ENCODE measurements at regions not wholly inside any gene's neighbourhood (a gene's known extent, or its start where the extent isn't known, plus 50 kb on each side); places are given as distances from the start of the nearest gene placed in this dataset.
"Not testable (repeated sequence)": the region's sequence is repeated elsewhere in the genome, so short reads cannot be mapped to it uniquely, and the experiment has no call there.

GRCh38 chr2:208573569-208573968 lies 167.0 kb downstream of the PTH2R start:
- H3K4me1 Mint-ChIP-seq: no peaks in the 10 kb centered on the region
- H3K36me3 Mint-ChIP-seq (ENCODE audit: low read depth): no peaks in the 10 kb centered on the region
- H3K27ac Mint-ChIP-seq: no peak overlapping the region
- H3K9me3 Mint-ChIP-seq: peaks cover 2% of the 10 kb centered on the region
- no peaks in the 10 kb centered on the region for H3K27me3 Mint-ChIP-seq
- DNase-seq: no peak
- ChIA-PET POLR2A (no interaction called here), CTCF (no interaction called here)
- H3K4me3 Mint-ChIP-seq: no peak overlapping the region

- H3K36me3 Mint-ChIP-seq (ENCODE audit: low read depth): no peaks in the 10 kb centered on the region
- ChIA-PET POLR2A (no interaction called here), CTCF (no interaction called here)
- peaks cover 2% of the 10 kb centered on the region for H3K9me3 Mint-ChIP-seq
- H3K4me3 Mint-ChIP-seq: no peak overlapping the region
- no peaks in the 10 kb centered on the region for H3K4me1 Mint-ChIP-seq
- no peaks in the 10 kb centered on the region for H3K27me3 Mint-ChIP-seq
- DNase-seq: no peak
- no peak overlapping the region for H3K27ac Mint-ChIP-seq
Observed at GRCh38 chr2:208579678-208580077, 173.1 kb downstream of the PTH2R start.

GRCh38 chr2:208584378-208584985 lies 177.9 kb downstream of the PTH2R start:
- no peak overlapping the region for H3K27ac Mint-ChIP-seq

GRCh38 chr2:208586516-208586915 lies 179.9 kb downstream of the PTH2R start:
- Mint-ChIP-seq H3K4me3 (no peak overlapping the region), H3K9me3 (no peaks in the 10 kb centered on the region), H3K4me1 (no peaks in the 10 kb centered on the region), H3K27ac (no peak overlapping the region), H3K36me3 (ENCODE audit: low read depth) (no peaks in the 10 kb centered on the region), H3K27me3 (no peaks in the 10 kb centered on the region)
- CTCF ChIA-PET: no interaction called here
- POLR2A ChIA-PET: no interaction called here
- no peak for DNase-seq

More at GRCh38 chr2:208584378-208584985, 177.9 kb downstream of the PTH2R start:
- Mint-ChIP-seq H3K4me3 (no peak overlapping the region), H3K27me3 (no peaks in the 10 kb centered on the region), H3K4me1 (no peaks in the 10 kb centered on the region), H3K36me3 (ENCODE audit: low read depth) (no peaks in the 10 kb centered on the region), H3K9me3 (no peaks in the 10 kb centered on the region)
- no peak for DNase-seq
- ChIA-PET POLR2A (no interaction called here), CTCF (no interaction called here)

GRCh38 chr2:208594642-208595385 lies 188.2 kb downstream of the PTH2R start:
- POLR2A ChIA-PET: no interaction called here
- H3K4me3 Mint-ChIP-seq: no peak overlapping the region
- CTCF ChIA-PET: interaction anchor here (1.3 kb wide), 1 partner anchor 25 kb away, joined by 3 read pairs; no protein-coding TSS in a partner anchor

GRCh38 chr2:208595386-208596275 lies 189.0 kb downstream of the PTH2R start:
- no peaks in the 10 kb centered on the region for H3K9me3 Mint-ChIP-seq
- no peak overlapping the region for H3K4me3 Mint-ChIP-seq
- no peaks in the 10 kb centered on the region for H3K27me3 Mint-ChIP-seq
- ChIA-PET CTCF (interaction anchor here (1.3 kb wide), 1 partner anchor 24 kb away, joined by 3 read pairs; no protein-coding TSS in a partner anchor), POLR2A (no interaction called here)
- no peak overlapping the region for H3K27ac Mint-ChIP-seq
- no peaks in the 10 kb centered on the region for H3K4me1 Mint-ChIP-seq
- no peaks in the 10 kb centered on the region for H3K36me3 Mint-ChIP-seq (ENCODE audit: low read depth)
- DNase-seq: no peak

More at GRCh38 chr2:208594642-208595385, 188.2 kb downstream of the PTH2R start:
- DNase-seq: no peak
- Mint-ChIP-seq H3K36me3 (ENCODE audit: low read depth) (no peaks in the 10 kb centered on the region), H3K9me3 (no peaks in the 10 kb centered on the region), H3K4me1 (no peaks in the 10 kb centered on the region), H3K27me3 (no peaks in the 10 kb centered on the region), H3K27ac (no peak overlapping the region)

- CTCF ChIA-PET: interaction anchor here (0.6 kb wide), 1 partner anchor 709 kb away, joined by 4 read pairs; no protein-coding TSS in a partner anchor
- POLR2A ChIA-PET: no interaction called here
- H3K4me1 Mint-ChIP-seq: no peaks in the 10 kb centered on the region
- H3K4me3 Mint-ChIP-seq: no peak overlapping the region
- no peaks in the 10 kb centered on the region for H3K36me3 Mint-ChIP-seq (ENCODE audit: low read depth)
- no peak overlapping the region for H3K27ac Mint-ChIP-seq
- no peak for DNase-seq
- no peaks in the 10 kb centered on the region for H3K9me3 Mint-ChIP-seq
- no peaks in the 10 kb centered on the region for H3K27me3 Mint-ChIP-seq
Observed at GRCh38 chr2:208607694-208608093, 201.1 kb downstream of the PTH2R start.

GRCh38 chr2:208608122-208608835 lies 201.7 kb downstream of the PTH2R start:
- no peak overlapping the region for H3K27ac Mint-ChIP-seq
- DNase-seq: no peak
- POLR2A ChIA-PET: no interaction called here
- no peaks in the 10 kb centered on the region for H3K36me3 Mint-ChIP-seq (ENCODE audit: low read depth)
- H3K4me1 Mint-ChIP-seq: no peaks in the 10 kb centered on the region
- CTCF ChIA-PET: interaction anchor here (0.6 kb wide), 1 partner anchor 709 kb away, joined by 4 read pairs; no protein-coding TSS in a partner anchor
- H3K9me3 Mint-ChIP-seq: no peaks in the 10 kb centered on the region
- H3K4me3 Mint-ChIP-seq: no peak overlapping the region
- no peaks in the 10 kb centered on the region for H3K27me3 Mint-ChIP-seq

GRCh38 chr2:208609166-208609804 lies 202.7 kb downstream of the PTH2R start:
- no peaks in the 10 kb centered on the region for H3K27me3 Mint-ChIP-seq
- H3K27ac Mint-ChIP-seq: no peak overlapping the region
- no peaks in the 10 kb centered on the region for H3K4me1 Mint-ChIP-seq
- CTCF ChIA-PET: no interaction called here
- H3K9me3 Mint-ChIP-seq: no peaks in the 10 kb centered on the region
- POLR2A ChIA-PET: no interaction called here
- DNase-seq: no peak
- no peaks in the 10 kb centered on the region for H3K36me3 Mint-ChIP-seq (ENCODE audit: low read depth)
- H3K4me3 Mint-ChIP-seq: no peak overlapping the region

- DNase-seq; POLR2A ChIA-PET; CTCF ChIA-PET; H3K4me1 Mint-ChIP-seq; H3K9me3 Mint-ChIP-seq; H3K27ac Mint-ChIP-seq; H3K36me3 Mint-ChIP-seq (ENCODE audit: low read depth); H3K27me3 Mint-ChIP-seq; H3K4me3 Mint-ChIP-seq: not testable (repeated sequence)
Observed at GRCh38 chr2:208615675-208616074, 209.1 kb downstream of the PTH2R start.

- no peaks in the 10 kb centered on the region for H3K36me3 Mint-ChIP-seq (ENCODE audit: low read depth)
- H3K4me1 Mint-ChIP-seq: no peaks in the 10 kb centered on the region
- no peak overlapping the region for H3K4me3 Mint-ChIP-seq
- no peaks in the 10 kb centered on the region for H3K27me3 Mint-ChIP-seq
- DNase-seq: no peak
- H3K9me3 Mint-ChIP-seq: no peaks in the 10 kb centered on the region
- POLR2A ChIA-PET: no interaction called here
- CTCF ChIA-PET: no interaction called here
- H3K27ac Mint-ChIP-seq: no peak overlapping the region
Observed at GRCh38 chr2:208618220-208618619, 211.6 kb downstream of the PTH2R start.

- Mint-ChIP-seq H3K4me3 (no peak overlapping the region), H3K27ac (no peak overlapping the region), H3K9me3 (no peaks in the 10 kb centered on the region), H3K36me3 (ENCODE audit: low read depth) (no peaks in the 10 kb centered on the region), H3K4me1 (no peaks in the 10 kb centered on the region), H3K27me3 (no peaks in the 10 kb centered on the region)
- POLR2A ChIA-PET: no interaction called here
- no peak for DNase-seq
- CTCF ChIA-PET: interaction anchor here (0.6 kb wide), 1 partner anchor 25 kb away, joined by 3 read pairs; no protein-coding TSS in a partner anchor
Observed at GRCh38 chr2:208619993-208620392, 213.4 kb downstream of the PTH2R start.
